Keratinocyte (primary cell): ENCODE measurements at regions not wholly inside any gene's neighbourhood (a gene's known extent, or its start where the extent isn't known, plus 50 kb on each side); places are given as distances from the start of the nearest gene placed in this dataset.

Experiments used
- DNase-seq: peaks from one replicate; pipeline ENCODE4 v3.0.0-alpha.2; 2011; ENCODE audit warnings: low read depth, missing footprints, low spot score
- FAIRE-seq: peaks from 2 replicates; lab custom pipeline; 2011; peaks lifted over from hg19 to GRCh38; lab: Jason Lieb, UNC
- H2AFZ ChIP-seq: 2 replicates; pipeline ENCODE4 v1.6.0; 2012; ENCODE audit warnings: low read length, control low read depth, inconsistent platforms; ENCODE audit not compliant: control insufficient read depth
- H3K27ac ChIP-seq: 2 replicates; pipeline ENCODE4 v1.5.1; 2011; ENCODE audit warnings: low read length; ENCODE audit not compliant: control insufficient read depth, insufficient read depth
- H3K27me3 ChIP-seq: 3 replicates; pipeline ENCODE4 v1.6.0; 2011; ENCODE audit warnings: low read length; ENCODE audit not compliant: control insufficient read depth, insufficient read depth; ENCODE audit errors: extremely low read depth
- H3K36me3 ChIP-seq, 2 experiments: 2 replicates in 1 of 2; 3 replicates in 1 of 2; pipeline ENCODE4 v1.5.1; 2011; ENCODE audit warnings: low read length in 2 of 2, mild to moderate bottlenecking in 1 of 2; ENCODE audit not compliant: control insufficient read depth in 2 of 2, insufficient read depth in 2 of 2; ENCODE audit errors: extremely low read depth in 1 of 2
- H3K4me1 ChIP-seq: 3 replicates; pipeline ENCODE4 v1.5.1; 2011; ENCODE audit warnings: low read length; ENCODE audit not compliant: control insufficient read depth, insufficient read depth; ENCODE audit errors: extremely low read depth
- H3K4me2 ChIP-seq: 3 replicates; pipeline ENCODE4 v1.6.0; 2011; ENCODE audit warnings: low read depth, low read length; ENCODE audit not compliant: control insufficient read depth, insufficient read depth; ENCODE audit errors: extremely low read depth
- H3K4me3 ChIP-seq, 3 experiments: fragments of 200-600 bp in 1 of 3; sonication (generic) in 1 of 3; 2 replicates in 2 of 3; 3 replicates in 1 of 3; pipeline ENCODE4 v1.5.1; 2011 to 2016; ENCODE audit warnings: low read length in 3 of 3, mild to moderate bottlenecking in 3 of 3, control low read depth in 2 of 3, inconsistent platforms in 1 of 3, low read depth in 1 of 3, mixed read lengths in 1 of 3, mixed run types in 1 of 3, moderate library complexity in 1 of 3; ENCODE audit not compliant: control insufficient read depth in 2 of 3, insufficient read depth in 2 of 3; ENCODE audit errors: extremely low read depth in 1 of 3
- H3K79me2 ChIP-seq: 2 replicates; pipeline ENCODE4 v1.6.0; 2012; ENCODE audit warnings: low read length; ENCODE audit not compliant: control insufficient read depth, insufficient read depth
- H3K9ac ChIP-seq: 3 replicates; pipeline ENCODE4 v1.6.0; 2011; ENCODE audit warnings: low read length; ENCODE audit not compliant: control insufficient read depth, insufficient read depth; ENCODE audit errors: extremely low read depth
- H3K9me1 ChIP-seq: 3 replicates; pipeline ENCODE4 v1.6.0; 2011; ENCODE audit warnings: low read length; ENCODE audit not compliant: control insufficient read depth, insufficient read depth; ENCODE audit errors: extremely low read depth
- H3K9me3 ChIP-seq: 2 replicates; pipeline ENCODE4 v1.5.1; 2012; ENCODE audit warnings: low read depth, low read length; ENCODE audit not compliant: control insufficient read depth
- H4K20me1 ChIP-seq: 3 replicates; pipeline ENCODE4 v1.6.0; 2011; ENCODE audit warnings: low read length; ENCODE audit not compliant: control insufficient read depth, insufficient read depth; ENCODE audit errors: extremely low read depth
- EZH2 ChIP-seq: IDR thresholded peaks from one replicate; pipeline ENCODE4 v1.6.1; 2012; ENCODE audit warnings: inconsistent platforms, mild to moderate bottlenecking, low read length, moderate library complexity
- dilution Hi-C: fragments of 300-500 bp; cut with MboI; formaldehyde crosslinking; loops from one replicate; pipeline ENCODE4 v1.7.0; 2020; ENCODE audit warnings: low sequenced_read_pairs; ENCODE audit not compliant: extremely low pct_ligation_motif_present
- TF ChIP-seq, protein P1 (sequence below), 3 experiments: IDR thresholded peaks in 1 of 3; conservative IDR thresholded peaks in 1 of 3; optimal IDR thresholded peaks in 1 of 3; 2 replicates in 2 of 3; 3 replicates in 1 of 3; pipeline versions ENCODE3 to v1.5.1; 2011; ENCODE audit warnings: low read length in 3 of 3, mild to moderate bottlenecking in 3 of 3, moderate library complexity in 2 of 3, control low read depth in 1 of 3, inconsistent platforms in 1 of 3; ENCODE audit not compliant: insufficient read depth in 2 of 3; ENCODE audit errors: extremely low read depth in 1 of 3

DNA sequence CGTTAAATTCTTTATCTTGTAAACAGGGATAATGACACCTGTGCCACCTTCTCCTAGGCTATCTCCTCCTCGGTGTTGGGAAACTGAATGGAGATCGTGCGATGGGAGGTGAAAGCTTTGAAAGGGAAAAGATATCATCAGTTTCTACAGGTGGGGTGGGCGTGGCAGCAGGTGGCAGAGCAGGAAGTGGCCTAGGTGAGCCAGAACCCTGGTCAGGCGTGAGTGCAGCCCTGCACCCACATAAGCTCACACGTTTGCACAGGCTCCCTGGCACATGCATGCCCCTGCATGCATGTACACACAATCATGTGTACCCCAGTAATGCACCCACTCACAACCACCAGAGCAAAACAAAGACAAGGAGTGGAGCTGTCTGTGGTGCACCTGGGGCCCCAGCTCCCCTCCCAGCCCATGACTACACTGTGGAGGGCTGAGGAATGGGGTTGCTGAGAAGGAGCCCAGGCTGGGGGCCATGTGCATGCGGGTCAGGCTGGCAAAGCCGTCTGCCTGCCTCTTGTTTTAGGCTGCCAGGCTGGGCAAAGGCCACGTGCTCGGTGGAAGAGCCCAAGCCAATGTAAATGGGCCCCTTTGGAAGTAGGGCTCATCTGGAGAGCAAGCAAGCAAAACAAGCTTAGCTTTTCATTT, 61.5 kb downstream of the TFAP2C start:
- H3K27me3 ChIP-seq = no peaks in the 10 kb centered on the region
- no peaks in the 10 kb centered on the region for H3K9me3 ChIP-seq
- H4K20me1 ChIP-seq = no peaks in the 10 kb centered on the region
- H2AFZ ChIP-seq = no peak overlapping the region
- no peaks in the 10 kb centered on the region for H3K79me2 ChIP-seq
- dilution Hi-C loops = no loop called here
- H3K4me1 ChIP-seq = peaks cover 43% of the 10 kb centered on the region
- H3K9me1 ChIP-seq = no peaks in the 10 kb centered on the region
- peak overlapping the region; percentile 82 for H3K27ac ChIP-seq
- peak; percentile 29 for FAIRE-seq
- peak overlapping the region; percentile 63 for H3K9ac ChIP-seq
- no peaks in the 10 kb centered on the region for H3K36me3 ChIP-seq
- DNase-seq = peak; percentile 96
- no peak overlapping the region for H3K4me3 ChIP-seq
- H3K4me2 ChIP-seq = peak overlapping the region; percentile 76
- TF ChIP-seq, protein P1, sequence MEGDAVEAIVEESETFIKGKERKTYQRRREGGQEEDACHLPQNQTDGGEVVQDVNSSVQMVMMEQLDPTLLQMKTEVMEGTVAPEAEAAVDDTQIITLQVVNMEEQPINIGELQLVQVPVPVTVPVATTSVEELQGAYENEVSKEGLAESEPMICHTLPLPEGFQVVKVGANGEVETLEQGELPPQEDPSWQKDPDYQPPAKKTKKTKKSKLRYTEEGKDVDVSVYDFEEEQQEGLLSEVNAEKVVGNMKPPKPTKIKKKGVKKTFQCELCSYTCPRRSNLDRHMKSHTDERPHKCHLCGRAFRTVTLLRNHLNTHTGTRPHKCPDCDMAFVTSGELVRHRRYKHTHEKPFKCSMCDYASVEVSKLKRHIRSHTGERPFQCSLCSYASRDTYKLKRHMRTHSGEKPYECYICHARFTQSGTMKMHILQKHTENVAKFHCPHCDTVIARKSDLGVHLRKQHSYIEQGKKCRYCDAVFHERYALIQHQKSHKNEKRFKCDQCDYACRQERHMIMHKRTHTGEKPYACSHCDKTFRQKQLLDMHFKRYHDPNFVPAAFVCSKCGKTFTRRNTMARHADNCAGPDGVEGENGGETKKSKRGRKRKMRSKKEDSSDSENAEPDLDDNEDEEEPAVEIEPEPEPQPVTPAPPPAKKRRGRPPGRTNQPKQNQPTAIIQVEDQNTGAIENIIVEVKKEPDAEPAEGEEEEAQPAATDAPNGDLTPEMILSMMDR (optimal IDR thresholded peaks at IDR 0.05 in 1 of 3, IDR thresholded peaks at IDR 0.05 in 1 of 3, conservative IDR thresholded peaks at IDR 0.05 in 1 of 3; ENCODE audit: extremely low read depth in 1 of 3, insufficient read depth in 2 of 3, low read length in 3 of 3) = no peak

- no peaks in the 10 kb centered on the region for H3K79me2 ChIP-seq
- dilution Hi-C loops = no loop called here
- no peaks in the 10 kb centered on the region for H3K9me1 ChIP-seq
- H4K20me1 ChIP-seq = no peaks in the 10 kb centered on the region
- peak overlapping the region; percentile 57 for H2AFZ ChIP-seq
- no peak for TF ChIP-seq EZH2
- TF ChIP-seq, protein P1 (optimal IDR thresholded peaks at IDR 0.05 in 1 of 3, IDR thresholded peaks at IDR 0.05 in 1 of 3, conservative IDR thresholded peaks at IDR 0.05 in 1 of 3; ENCODE audit: extremely low read depth in 1 of 3, insufficient read depth in 2 of 3, low read length in 3 of 3) = no peak
- peaks cover 43% of the 10 kb centered on the region for H3K4me1 ChIP-seq
- no peak overlapping the region for H3K4me3 ChIP-seq
- FAIRE-seq (no peak), DNase-seq (no peak)
- H3K36me3 ChIP-seq = no peaks in the 10 kb centered on the region
- H3K9ac ChIP-seq = peak overlapping the region; percentile 57
- H3K4me2 ChIP-seq = peak overlapping the region; percentile 76
- no peaks in the 10 kb centered on the region for H3K9me3 ChIP-seq
- no peaks in the 10 kb centered on the region for H3K27me3 ChIP-seq
- H3K27ac ChIP-seq = peak overlapping the region; percentile 82
Observed at GRCh38 chr20:56691325-56691998, 62.4 kb downstream of the TFAP2C start.
